ENCODE measurements at regions not wholly inside any gene's neighbourhood (a gene's known extent, or its start where the extent isn't known, plus 50 kb on each side); places are given as distances from the start of the nearest gene placed in this dataset.
"Not testable (repeated sequence)": the region's sequence is repeated elsewhere in the genome, so short reads cannot be mapped to it uniquely, and the experiment has no call there.

DNA sequence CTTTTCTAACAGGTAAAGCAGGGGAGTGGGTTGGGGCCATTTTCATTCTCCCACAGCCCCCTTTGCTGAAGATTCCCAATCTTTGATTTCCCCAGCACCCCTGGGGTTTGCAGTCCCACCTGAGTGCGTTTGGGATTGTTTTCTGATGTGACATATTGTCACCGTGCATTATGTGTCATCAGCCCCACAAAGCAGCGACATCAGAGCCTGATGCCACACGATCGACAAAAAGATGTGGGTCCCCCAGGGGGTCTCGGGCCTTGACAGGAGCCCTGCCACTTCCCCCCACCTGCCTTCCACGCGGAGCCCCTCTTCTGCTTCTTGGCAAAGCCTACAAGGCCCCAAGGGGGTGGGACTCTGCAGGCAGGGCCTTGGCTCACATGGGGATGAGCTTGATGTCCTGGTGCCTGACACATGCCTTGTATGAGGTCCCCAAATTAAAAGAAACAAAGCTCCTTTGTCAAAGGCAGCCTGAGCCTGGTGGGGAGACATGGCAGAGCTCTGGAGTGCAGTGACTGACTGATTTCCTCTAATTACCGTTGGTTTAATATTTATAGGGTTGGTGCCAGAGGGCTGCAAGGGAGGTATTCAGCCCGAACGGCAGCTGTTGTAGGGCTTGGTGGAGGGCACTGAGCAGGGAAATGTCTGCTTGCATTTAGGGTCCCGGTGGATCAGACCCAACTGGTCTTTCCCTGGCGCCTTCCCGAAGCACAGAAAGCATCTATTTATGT lies 149.2 kb downstream of the MIAT start:
- no peak for DNase-seq

DNA sequence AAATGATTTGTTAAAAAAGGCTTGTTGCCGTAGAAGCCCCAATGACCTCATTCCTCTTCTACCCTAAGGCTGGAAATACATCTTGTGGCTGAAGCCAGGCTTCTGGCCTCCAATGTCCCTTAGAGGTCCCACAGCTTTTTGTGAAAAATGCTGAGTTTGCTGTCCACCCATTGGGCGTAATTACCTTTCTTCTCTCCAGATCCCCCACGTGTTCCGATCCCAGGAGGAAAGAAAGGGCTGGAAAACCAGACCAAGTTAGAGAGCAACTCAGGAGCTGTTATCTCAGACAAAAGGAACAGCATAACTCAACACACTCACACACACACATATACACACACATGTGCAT lies 154.2 kb downstream of the MIAT start:
- DNase-seq, result no peak

DNA sequence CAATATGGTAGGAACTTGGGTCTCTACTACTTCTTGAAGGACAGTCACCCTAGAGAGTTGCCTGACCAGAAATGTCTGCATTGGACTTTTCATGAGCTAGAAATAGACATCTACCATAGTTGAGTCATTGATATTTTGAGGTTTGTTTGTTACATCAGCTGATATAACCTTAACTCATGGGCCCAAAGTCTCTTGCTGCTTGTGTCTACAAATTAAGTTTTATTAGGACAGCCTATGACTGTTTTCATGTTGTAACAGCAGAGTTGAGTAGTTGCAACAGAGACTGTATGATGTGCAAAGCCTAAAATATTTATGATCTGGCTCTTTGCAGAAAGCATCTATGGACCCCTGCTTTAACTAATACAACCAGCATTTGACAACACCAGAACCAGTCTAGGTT lies 155.3 kb downstream of the MIAT start:
- DNase-seq, result no peak

- DNase-seq, result no peak
Observed at GRCh38 chr22:26816726-26817125, 159.3 kb downstream of the MIAT start.

DNA sequence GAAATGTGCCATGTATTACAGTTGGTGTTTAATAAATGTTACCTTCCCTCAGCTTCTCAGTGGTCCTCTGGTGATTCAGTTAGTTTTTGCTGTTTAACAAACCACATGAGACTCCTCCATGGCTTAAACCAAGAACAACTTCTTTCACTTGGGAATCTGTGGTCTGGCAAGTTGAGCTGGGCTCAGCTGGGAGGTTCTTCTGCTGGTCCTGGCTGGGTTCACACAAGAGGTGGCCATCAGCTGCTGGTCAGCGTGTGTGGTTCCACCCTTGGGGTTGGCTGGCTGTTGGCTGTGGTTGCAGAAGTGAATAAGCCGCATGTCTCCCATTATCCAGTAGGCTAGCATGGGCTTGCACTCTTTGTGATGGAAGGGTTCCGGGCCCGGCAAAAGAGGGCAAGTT lies 160.5 kb downstream of the MIAT start:
- DNase-seq, result no peak

- DNase-seq, result no peak
Observed at GRCh38 chr22:26821854-26822253, 164.5 kb downstream of the MIAT start.

DNA sequence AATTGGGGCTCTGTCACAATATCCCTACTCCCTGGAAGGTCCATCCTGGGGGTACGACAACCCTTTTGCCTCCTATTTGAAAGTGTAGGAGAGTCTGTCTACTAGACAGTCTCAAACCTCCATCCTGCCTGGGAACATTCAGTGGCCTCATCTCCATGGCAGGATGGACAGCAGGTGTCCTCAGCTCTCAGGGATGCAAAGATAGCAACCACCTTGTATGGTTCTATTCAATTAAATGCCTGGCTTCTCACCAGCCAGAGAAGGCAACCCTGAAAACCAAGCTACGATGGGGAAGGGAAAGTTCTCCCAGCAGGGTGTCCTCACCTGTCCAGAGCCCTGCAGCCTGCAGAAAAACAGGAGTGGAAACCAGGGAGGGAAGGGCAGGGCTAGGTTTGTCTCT lies 164.9 kb downstream of the MIAT start:
- DNase-seq, result no peak

GRCh38 chr22:26823966-26824365 lies 166.6 kb downstream of the MIAT start:
- no peak for DNase-seq

DNA sequence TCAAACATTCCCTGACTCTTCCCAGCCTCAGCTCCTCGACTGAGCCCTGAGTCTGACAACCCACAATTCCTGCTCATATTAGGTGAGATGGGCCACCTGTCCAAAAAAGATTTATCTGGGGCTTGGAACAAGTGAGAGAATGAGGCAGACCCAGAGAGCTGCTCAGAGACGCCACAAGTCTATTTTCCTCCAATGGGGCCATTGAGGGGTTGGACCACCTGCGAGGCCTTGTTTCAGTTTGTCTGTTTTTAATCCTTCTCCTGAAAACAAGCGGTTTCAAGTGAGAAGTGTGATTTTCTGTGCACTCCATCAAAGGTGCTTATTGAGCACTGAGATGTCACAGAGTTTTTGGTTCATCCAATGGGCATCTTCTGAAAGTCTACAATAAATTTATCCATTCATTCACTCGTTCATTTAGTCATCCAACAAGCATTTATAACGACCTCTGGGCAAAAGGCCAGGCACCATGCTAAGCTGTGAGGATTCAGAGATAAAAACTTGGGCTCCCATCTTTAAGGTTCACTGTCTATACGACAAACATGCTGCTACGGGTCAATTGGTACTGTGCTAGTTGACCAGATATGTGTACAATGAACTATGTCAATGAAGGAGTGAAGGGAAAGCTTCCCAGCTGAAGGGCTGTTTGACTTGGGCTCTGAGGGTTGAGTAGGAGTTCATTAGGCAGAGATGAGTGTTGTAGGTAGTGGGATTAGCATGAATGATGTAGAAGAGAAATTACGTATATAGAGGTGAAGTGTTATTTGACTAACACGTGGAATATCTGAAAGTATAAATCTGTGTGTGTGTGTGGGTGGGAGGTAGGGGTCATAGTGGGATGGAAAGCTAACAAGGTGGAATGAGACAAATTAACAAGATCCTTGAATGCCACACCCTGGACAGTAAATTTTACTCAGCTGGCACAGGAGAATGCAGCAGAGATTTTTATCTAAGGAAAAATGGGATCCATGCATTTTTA lies 168.9 kb downstream of the MIAT start:
- DNase-seq, result no peak

DNA sequence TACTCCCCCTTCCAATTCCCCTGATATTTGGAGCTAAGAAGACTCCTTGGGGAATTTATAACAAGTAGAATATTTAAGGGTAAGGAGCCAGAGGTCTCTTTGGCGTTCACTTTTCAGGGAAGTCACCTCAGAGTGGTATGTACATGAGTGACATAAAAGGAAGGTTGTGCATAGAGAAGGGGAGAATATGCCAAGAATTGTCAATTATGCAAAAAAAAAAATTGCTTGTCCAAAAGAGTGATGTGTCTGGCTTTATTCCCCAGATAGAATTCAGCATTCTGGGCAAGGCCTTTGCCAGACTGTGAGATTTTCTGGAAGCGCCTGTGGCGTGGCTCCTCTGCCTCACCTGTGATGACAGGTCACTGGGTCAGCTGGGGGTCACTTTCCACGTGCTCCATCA lies 170.2 kb downstream of the MIAT start:
- DNase-seq, result no peak

DNA sequence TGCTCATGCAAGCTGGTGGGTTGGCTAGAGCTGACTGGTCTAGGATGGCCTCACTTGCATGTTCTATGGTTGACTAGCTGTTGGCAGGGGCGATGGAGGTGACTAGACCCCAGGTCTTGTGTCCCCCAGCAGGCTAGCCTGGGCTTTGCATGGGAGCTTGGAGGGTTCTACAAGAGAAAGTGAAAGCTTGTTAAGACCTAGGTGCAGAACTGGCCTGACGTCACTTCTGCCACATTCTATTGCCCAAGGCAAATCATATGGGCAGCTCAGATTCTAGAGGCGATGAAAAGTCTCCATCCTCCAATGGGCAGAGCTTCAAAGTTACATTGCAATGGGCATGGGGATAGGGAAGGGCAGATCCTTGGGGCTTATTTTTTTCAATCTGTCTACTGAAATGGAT lies 170.9 kb downstream of the MIAT start:
- no peak for DNase-seq

DNA sequence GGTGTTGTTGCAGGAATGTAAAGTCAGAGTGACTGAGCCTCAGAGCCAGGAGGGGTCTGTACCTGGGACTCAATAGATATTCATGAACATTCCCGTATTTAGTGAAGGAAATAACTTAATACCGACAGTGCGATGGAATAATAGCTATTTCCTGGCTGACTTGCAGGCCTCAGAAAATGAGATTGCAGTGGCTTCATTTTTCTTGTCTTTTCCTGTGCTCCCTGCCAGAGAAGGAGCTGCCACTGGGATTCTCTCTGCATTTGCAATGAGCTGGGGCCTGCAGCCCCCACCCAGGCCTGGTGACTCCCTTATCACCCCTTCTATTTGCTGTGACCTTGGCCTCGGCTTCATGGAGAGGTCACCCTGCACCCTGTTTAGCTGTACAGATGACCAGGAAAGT lies 173.4 kb downstream of the MIAT start:
- no peak for DNase-seq

DNA sequence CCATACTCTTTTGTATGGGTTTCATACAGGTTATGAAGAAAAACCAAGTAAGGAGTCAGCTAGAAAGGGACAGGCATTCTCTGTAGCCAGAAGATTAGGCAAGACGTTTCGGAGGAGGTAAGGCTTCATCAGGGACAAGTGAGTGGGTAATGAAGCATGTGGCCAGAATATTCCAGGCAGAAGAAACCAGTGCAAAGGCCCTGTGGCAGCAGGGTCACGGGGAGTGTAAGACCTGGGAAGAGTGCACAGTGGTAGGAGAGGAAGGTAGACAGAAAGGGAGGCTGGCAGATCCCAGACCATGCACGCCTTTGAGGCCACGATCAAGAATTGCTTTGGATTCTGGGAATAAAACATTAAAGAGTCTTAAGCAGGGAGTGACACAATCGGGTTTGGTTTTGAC lies 177.6 kb downstream of the MIAT start:
- no peak for DNase-seq

- DNase-seq, result peak; percentile 2
Observed at GRCh38 chr22:26835929-26836528, 178.6 kb downstream of the MIAT start.

DNA sequence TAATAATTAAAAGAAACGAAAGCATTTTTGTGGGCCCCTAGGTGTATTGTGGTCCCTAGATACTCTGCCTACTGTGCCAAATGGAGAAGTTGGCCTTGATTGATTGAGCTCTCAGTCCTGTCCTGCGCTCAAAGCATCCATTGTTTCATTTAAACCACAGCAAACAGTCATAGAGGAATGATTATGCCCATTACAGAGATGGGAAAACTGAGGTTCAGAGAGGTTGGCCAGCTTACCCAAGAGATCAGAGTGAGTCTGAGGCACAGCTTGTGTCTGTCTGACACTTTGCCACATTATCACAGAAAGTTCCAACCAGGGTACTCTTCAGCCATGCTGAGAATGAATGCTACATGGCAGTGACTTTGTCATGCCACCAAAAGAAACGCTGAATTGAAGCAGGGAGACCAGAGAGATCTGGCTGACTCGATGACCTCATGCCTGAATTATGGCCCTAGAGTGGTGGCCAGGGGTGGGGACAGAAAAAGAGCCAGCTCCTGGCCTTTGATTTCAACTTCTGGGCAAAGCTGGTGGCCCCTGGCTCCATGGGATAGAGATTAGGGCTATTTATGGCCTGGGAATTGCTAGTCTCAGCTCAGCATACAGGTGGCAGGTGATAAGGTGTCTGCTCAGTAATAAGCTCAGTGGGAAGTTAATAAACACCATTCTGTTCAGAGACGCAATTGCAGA lies 180.5 kb downstream of the MIAT start:
- no peak for DNase-seq

DNA sequence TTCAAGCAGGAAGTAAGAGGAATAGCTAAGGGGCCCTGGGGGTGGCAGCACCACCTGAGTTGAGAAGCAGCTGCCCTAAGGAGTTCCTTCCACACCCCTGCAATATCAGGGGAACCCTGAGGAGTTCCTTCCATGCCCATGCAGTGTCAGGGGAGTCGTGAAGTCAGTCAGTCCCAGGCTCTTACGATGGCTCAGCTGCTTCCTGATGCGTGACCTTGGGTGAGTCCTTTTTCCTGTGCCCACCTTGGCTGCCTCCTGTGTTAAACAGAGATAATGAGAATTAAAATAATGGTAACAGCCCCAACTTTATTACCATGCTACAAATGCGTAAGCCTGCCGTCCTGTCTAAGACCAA lies 181.1 kb downstream of the MIAT start:
- no peak for DNase-seq

DNA sequence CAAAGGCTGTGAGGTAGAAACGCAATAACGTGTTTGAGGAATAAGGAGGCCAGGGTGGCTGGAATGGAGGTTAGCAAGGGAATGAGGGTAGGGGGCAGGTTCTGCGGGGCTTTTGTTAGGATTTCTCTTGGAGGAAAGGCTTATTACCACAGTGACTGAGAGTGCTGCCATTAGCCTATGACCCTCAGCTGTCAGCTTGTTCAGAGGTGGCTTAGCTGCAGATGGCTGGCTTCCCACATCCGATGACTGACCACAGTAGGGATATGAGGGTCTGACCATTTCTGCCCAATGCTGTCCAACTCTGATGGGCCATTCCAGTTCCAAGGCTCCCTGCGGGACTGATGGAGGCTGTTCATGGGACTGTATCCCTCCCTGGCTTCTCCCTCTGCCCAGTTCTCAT lies 181.8 kb downstream of the MIAT start:
- no peak for DNase-seq

- DNase-seq, result not testable (repeated sequence)
Observed at GRCh38 chr22:26840770-26841169, 183.4 kb downstream of the MIAT start.

- no peak for DNase-seq
Observed at GRCh38 chr22:26842103-26842502, 184.7 kb downstream of the MIAT start.

GRCh38 chr22:26845021-26845743 lies 187.8 kb downstream of the MIAT start:
- no peak for DNase-seq

- no peak for DNase-seq
Observed at GRCh38 chr22:26846076-26846475, 188.7 kb downstream of the MIAT start.

GRCh38 chr22:26846645-26847044 lies 189.3 kb downstream of the MIAT start:
- DNase-seq, result no peak

GRCh38 chr22:26847046-26847445 lies 189.7 kb downstream of the MIAT start:
- DNase-seq, result no peak

Measured in stimulated activated naive CD4-positive, alpha-beta T cell treated with Interleukin-2 at 50 U/mL for 16 hours (primary cell).